ENCODE measurements at regions not wholly inside any gene's neighbourhood (a gene's known extent, or its start where the extent isn't known, plus 50 kb on each side); places are given as distances from the start of the nearest gene placed in this dataset.

- TF ChIP-seq, protein P1, sequence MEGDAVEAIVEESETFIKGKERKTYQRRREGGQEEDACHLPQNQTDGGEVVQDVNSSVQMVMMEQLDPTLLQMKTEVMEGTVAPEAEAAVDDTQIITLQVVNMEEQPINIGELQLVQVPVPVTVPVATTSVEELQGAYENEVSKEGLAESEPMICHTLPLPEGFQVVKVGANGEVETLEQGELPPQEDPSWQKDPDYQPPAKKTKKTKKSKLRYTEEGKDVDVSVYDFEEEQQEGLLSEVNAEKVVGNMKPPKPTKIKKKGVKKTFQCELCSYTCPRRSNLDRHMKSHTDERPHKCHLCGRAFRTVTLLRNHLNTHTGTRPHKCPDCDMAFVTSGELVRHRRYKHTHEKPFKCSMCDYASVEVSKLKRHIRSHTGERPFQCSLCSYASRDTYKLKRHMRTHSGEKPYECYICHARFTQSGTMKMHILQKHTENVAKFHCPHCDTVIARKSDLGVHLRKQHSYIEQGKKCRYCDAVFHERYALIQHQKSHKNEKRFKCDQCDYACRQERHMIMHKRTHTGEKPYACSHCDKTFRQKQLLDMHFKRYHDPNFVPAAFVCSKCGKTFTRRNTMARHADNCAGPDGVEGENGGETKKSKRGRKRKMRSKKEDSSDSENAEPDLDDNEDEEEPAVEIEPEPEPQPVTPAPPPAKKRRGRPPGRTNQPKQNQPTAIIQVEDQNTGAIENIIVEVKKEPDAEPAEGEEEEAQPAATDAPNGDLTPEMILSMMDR (IDR thresholded peaks at IDR 0.05), result no peak
- DNase-seq, result no peak
- H3K27me3 ChIP-seq, result no peaks in the 10 kb centered on the region
- H3K4me3 ChIP-seq, result no peak overlapping the region
- H3K36me3 ChIP-seq, result no peaks in the 10 kb centered on the region
- peaks cover 0 to 7% (median 3%) of the 10 kb centered on the region in 4 donors for H3K4me1 ChIP-seq
- no peak overlapping the region for H3K27ac ChIP-seq
- intact Hi-C loops (cut with DNase I; ENCODE audit: low total_unique reads), result no loop called here
- no peaks in the 10 kb centered on the region for H3K9me3 ChIP-seq
These were observed 249.3 kb downstream of the SIPA1L2 start for GRCh38 chr1:232380596-232380995.

GRCh38 chr1:232380131-232380530, 249.8 kb downstream of the SIPA1L2 start:
- Histone ChIP-seq H3K4me1 (peaks cover 0 to 7% (median 3%) of the 10 kb centered on the region in 4 donors), H3K27ac (no peak overlapping the region), H3K9me3 (no peaks in the 10 kb centered on the region), H3K36me3 (no peaks in the 10 kb centered on the region), H3K4me3 (no peak overlapping the region), H3K27me3 (no peaks in the 10 kb centered on the region)
- intact Hi-C loops (cut with DNase I; ENCODE audit: low total_unique reads), result no loop called here
- TF ChIP-seq, protein P1 (IDR thresholded peaks at IDR 0.05), result no peak
- no peak for DNase-seq

- H3K27ac ChIP-seq, result no peak overlapping the region
- no peak for DNase-seq
- H3K27me3 ChIP-seq, result no peaks in the 10 kb centered on the region
- no peak overlapping the region for H3K4me3 ChIP-seq
- no peaks in the 10 kb centered on the region for H3K9me3 ChIP-seq
- H3K4me1 ChIP-seq, result peaks cover 0 to 7% (median 3%) of the 10 kb centered on the region in 4 donors
- intact Hi-C loops (cut with DNase I; ENCODE audit: low total_unique reads), result no loop called here
- TF ChIP-seq, protein P1 (IDR thresholded peaks at IDR 0.05), result no peak
- no peaks in the 10 kb centered on the region for H3K36me3 ChIP-seq
These were observed 250.9 kb downstream of the SIPA1L2 start for GRCh38 chr1:232379063-232379434.

DNA sequence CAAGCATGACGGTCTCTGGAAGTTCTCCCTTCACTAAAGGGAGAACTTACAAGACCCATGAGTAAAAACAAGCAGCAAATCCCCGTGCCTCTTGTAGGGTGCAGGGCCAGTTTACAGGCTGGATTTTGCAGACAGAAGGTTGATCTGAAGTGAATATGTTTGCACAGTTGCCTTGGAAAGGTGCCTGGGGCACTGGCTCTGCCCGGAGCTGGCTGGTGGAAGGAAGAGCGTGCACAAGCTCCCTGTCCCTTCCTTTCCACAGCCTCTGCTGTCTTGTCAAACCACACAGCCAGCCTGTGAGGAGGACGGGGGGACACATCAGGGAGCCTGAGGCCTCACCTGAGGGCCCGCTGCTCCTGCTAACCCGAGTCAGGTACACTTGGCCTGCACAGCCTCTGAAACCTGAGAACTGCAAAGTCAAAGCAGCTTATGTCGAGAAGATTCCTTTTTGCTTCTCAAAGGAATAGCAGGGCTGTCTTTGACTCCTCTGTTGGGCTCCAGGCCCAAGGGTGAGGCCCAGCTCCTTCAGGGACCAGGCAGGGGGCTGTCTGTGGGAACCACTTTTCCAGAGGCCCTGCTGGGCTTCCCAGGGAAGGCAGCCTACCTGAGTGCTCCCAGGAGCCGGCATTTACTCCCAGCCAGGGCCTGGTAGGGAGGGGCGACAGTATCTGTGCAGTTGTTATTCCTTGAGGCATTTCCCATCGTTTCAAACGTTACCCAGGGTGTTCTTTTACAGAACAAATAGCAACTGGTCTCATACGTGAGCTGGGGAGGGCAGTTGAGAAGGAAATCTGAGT, 251.5 kb downstream of the SIPA1L2 start:
- DNase-seq, result no peak
- Histone ChIP-seq H3K27ac (no peak overlapping the region), H3K4me1 (peaks cover 0 to 7% (median 3%) of the 10 kb centered on the region in 4 donors), H3K4me3 (no peak overlapping the region), H3K36me3 (no peaks in the 10 kb centered on the region), H3K27me3 (no peaks in the 10 kb centered on the region), H3K9me3 (no peaks in the 10 kb centered on the region)
- TF ChIP-seq, protein P1 (IDR thresholded peaks at IDR 0.05), result no peak
- intact Hi-C loops (cut with DNase I; ENCODE audit: low total_unique reads), result no loop called here

DNA sequence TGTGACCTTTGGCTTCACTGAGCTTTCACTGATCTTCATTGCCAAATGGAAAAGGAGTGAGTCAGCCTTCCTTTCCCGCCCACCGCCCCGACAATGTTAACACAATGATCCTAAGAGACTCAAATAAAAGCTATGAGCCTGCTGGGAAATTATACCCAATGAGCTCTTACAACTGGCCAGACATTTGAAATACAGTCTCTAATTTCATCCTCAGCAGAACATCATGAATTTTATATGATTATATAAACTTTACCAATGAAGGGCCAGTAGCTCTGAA, 252.5 kb downstream of the SIPA1L2 start:
- H3K27me3 ChIP-seq, result no peaks in the 10 kb centered on the region
- H3K4me1 ChIP-seq, result peaks cover 0 to 7% (median 3%) of the 10 kb centered on the region in 4 donors
- H3K36me3 ChIP-seq, result no peaks in the 10 kb centered on the region
- H3K9me3 ChIP-seq, result no peaks in the 10 kb centered on the region
- no peak overlapping the region for H3K4me3 ChIP-seq
- intact Hi-C loops (cut with DNase I; ENCODE audit: low total_unique reads), result no loop called here
- no peak for DNase-seq
- H3K27ac ChIP-seq, result no peak overlapping the region
- TF ChIP-seq, protein P1 (IDR thresholded peaks at IDR 0.05), result no peak

Data from tibial artery (tissue), 4 donors.